ENCODE measurements at regions not wholly inside any gene's neighbourhood (a gene's known extent, or its start where the extent isn't known, plus 50 kb on each side); places are given as distances from the start of the nearest gene placed in this dataset.

DNA sequence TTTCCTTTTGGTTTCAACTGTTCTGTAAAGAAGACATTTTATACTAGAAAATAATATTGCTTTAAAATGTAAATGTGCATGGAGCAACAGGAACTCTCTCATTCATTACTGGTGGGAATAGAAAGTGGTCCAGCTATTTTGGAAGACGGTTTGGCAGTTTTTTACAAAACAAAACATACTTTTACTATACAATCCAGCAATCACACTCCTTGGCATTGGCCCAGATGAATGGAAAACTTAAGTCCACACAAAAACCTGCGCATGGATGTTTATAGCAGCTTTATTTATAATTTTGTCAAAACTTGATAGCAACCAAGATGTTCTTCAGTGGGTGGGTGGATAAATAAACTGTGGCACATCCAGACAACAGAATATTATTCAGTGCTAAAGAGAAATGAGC lies 49.9 kb upstream of the SEPTIN5 start (continued):
- TF ChIP-seq ZNF362 (tag by site-specific recombination; IDR thresholded peaks at IDR 0.05), result no peak
- TF ChIP-seq ZNF843 (tag by site-specific recombination; IDR thresholded peaks at IDR 0.05), result no peak
- TF ChIP-seq ZBTB1 (tag by site-specific recombination; IDR thresholded peaks at IDR 0.05), result no peak
- TF ChIP-seq, protein P1, sequence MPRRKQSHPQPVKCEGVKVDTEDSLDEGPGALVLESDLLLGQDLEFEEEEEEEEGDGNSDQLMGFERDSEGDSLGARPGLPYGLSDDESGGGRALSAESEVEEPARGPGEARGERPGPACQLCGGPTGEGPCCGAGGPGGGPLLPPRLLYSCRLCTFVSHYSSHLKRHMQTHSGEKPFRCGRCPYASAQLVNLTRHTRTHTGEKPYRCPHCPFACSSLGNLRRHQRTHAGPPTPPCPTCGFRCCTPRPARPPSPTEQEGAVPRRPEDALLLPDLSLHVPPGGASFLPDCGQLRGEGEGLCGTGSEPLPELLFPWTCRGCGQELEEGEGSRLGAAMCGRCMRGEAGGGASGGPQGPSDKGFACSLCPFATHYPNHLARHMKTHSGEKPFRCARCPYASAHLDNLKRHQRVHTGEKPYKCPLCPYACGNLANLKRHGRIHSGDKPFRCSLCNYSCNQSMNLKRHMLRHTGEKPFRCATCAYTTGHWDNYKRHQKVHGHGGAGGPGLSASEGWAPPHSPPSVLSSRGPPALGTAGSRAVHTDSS (tag by site-specific recombination; IDR thresholded peaks at IDR 0.05), result no peak
- TF ChIP-seq, protein P2, sequence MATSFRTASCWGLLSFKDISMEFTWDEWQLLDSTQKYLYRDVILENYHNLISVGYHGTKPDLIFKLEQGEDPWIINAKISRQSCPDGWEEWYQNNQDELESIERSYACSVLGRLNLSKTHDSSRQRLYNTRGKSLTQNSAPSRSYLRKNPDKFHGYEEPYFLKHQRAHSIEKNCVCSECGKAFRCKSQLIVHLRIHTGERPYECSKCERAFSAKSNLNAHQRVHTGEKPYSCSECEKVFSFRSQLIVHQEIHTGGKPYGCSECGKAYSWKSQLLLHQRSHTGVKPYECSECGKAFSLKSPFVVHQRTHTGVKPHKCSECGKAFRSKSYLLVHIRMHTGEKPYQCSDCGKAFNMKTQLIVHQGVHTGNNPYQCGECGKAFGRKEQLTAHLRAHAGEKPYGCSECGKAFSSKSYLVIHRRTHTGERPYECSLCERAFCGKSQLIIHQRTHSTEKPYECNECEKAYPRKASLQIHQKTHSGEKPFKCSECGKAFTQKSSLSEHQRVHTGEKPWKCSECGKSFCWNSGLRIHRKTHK (tag by site-specific recombination; IDR thresholded peaks at IDR 0.05), result no peak
- TF ChIP-seq ZNF114 (tag by site-specific recombination; IDR thresholded peaks at IDR 0.05), result no peak
- TF ChIP-seq, protein P3, sequence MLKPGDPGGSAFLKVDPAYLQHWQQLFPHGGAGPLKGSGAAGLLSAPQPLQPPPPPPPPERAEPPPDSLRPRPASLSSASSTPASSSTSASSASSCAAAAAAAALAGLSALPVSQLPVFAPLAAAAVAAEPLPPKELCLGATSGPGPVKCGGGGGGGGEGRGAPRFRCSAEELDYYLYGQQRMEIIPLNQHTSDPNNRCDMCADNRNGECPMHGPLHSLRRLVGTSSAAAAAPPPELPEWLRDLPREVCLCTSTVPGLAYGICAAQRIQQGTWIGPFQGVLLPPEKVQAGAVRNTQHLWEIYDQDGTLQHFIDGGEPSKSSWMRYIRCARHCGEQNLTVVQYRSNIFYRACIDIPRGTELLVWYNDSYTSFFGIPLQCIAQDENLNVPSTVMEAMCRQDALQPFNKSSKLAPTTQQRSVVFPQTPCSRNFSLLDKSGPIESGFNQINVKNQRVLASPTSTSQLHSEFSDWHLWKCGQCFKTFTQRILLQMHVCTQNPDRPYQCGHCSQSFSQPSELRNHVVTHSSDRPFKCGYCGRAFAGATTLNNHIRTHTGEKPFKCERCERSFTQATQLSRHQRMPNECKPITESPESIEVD (tag by site-specific recombination; IDR thresholded peaks at IDR 0.05), result no peak
- TF ChIP-seq ZNF248 (tag by site-specific recombination; IDR thresholded peaks at IDR 0.05), result no peak
- no peak for TF ChIP-seq ZNF292 (tag by site-specific recombination; IDR thresholded peaks at IDR 0.05; ENCODE audit: borderline replicate concordance, low read depth)

All from HEK293 (cell line).